AG04450 (cell line): ENCODE measurements at regions not wholly inside any gene's neighbourhood (a gene's known extent, or its start where the extent isn't known, plus 50 kb on each side); places are given as distances from the start of the nearest gene placed in this dataset.

Experiments
- CTCF ChIA-PET: fragments of 300-600, 350-600 bp; formaldehyde crosslinking; extraction: SDS; loops from one replicate; lab custom pipeline; 2022; ENCODE audit warnings: antibody characterized with exemption, inconsistent platforms; lab: Charles Lee
- POLR2A ChIA-PET: fragments of 350-600 bp; formaldehyde crosslinking; extraction: SDS; loops from one replicate; lab custom pipeline; 2021; ENCODE audit warnings: antibody characterized with exemption, inconsistent platforms; lab: Yijun Ruan, JAX
- DNase-seq: peaks from one replicate; pipeline ENCODE4 v3.0.0-alpha.2; 2011; ENCODE audit warnings: low read depth, low spot score
- H3K27ac ChIP-seq: one replicate; pipeline ENCODE4 v1.5.1; 2012; ENCODE audit warnings: low read depth, low read length, control low read depth
- H3K27me3 ChIP-seq: one replicate; pipeline ENCODE4 v1.6.0; 2012; ENCODE audit warnings: low read length; ENCODE audit not compliant: control insufficient read depth, insufficient read depth
- H3K4me3 ChIP-seq: 2 replicates; pipeline ENCODE4 v1.5.1; 2011; ENCODE audit warnings: mild to moderate bottlenecking, low read depth, low read length, control low read depth
- H3K9me3 ChIP-seq: 2 replicates; pipeline ENCODE4 v1.5.1; 2012; ENCODE audit warnings: low read length; ENCODE audit not compliant: control insufficient read depth, insufficient read depth
- TF ChIP-seq, protein P1 (sequence below): IDR thresholded peaks from 2 replicates; pipeline ENCODE4 v1.5.1; 2011; ENCODE audit warnings: low read depth, low read length, control low read depth, inconsistent platforms

DNA sequence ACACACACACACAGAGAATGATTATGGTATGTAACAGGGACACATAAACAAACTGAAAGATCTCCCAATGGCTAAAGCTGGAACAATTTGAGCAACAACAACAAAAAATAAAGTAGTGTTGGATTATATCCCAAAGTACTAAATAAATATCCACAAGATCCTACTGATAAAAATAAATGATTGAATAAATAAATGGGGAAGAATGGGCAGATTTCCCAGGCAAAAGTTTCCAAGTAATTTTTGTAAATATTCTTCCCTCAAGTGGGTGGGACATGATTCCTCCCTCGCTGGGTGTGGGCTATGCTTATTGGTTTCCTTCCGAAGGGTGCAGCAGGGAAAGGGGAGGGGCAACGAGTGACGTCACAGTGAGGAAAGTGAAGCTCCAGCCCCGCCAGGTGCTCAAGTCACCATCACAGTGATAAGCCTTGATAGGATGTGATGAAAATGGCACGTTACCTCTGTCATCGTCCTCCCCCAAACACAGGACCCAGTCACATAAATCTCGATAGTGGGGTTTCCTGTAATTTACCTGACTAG, 295.3 kb downstream of the DRD1 start:
- Histone ChIP-seq H3K9me3 (peaks cover 3% of the 10 kb centered on the region; the same call in 1 of the 2 replicates), H3K4me3 (no peak overlapping the region), H3K27ac (no peak overlapping the region), H3K27me3 (no peaks in the 10 kb centered on the region)
- ChIA-PET POLR2A (no interaction called here), CTCF (no interaction called here)
- TF ChIP-seq, protein P1, sequence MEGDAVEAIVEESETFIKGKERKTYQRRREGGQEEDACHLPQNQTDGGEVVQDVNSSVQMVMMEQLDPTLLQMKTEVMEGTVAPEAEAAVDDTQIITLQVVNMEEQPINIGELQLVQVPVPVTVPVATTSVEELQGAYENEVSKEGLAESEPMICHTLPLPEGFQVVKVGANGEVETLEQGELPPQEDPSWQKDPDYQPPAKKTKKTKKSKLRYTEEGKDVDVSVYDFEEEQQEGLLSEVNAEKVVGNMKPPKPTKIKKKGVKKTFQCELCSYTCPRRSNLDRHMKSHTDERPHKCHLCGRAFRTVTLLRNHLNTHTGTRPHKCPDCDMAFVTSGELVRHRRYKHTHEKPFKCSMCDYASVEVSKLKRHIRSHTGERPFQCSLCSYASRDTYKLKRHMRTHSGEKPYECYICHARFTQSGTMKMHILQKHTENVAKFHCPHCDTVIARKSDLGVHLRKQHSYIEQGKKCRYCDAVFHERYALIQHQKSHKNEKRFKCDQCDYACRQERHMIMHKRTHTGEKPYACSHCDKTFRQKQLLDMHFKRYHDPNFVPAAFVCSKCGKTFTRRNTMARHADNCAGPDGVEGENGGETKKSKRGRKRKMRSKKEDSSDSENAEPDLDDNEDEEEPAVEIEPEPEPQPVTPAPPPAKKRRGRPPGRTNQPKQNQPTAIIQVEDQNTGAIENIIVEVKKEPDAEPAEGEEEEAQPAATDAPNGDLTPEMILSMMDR, result no peak
- DNase-seq, result no peak

DNA sequence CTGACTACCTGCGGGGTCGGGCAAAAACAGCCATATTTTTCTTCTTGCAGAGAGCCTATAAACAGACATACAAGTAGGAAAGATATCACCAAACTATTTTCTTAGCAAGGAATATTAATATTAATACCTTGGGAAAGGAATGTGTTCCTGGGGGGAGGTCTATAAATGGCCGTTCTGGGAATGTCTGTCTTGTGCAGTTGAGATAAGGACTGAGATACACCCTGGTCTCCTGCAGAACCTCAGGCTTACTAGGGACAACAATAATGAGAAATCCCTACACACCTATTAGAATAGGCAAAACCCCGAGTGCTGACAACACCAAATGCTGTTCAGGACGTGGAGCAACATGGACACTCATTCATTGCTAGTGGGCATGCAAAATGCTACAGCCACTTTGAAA, 297.2 kb downstream of the DRD1 start:
- no peak for DNase-seq
- CTCF ChIA-PET, result no interaction called here
- no peak overlapping the region for H3K4me3 ChIP-seq
- H3K9me3 ChIP-seq, result peaks cover 3% of the 10 kb centered on the region; the same call in 1 of the 2 replicates
- TF ChIP-seq, protein P1, result no peak
- POLR2A ChIA-PET, result no interaction called here
- no peaks in the 10 kb centered on the region for H3K27me3 ChIP-seq
- H3K27ac ChIP-seq, result no peak overlapping the region

DNA sequence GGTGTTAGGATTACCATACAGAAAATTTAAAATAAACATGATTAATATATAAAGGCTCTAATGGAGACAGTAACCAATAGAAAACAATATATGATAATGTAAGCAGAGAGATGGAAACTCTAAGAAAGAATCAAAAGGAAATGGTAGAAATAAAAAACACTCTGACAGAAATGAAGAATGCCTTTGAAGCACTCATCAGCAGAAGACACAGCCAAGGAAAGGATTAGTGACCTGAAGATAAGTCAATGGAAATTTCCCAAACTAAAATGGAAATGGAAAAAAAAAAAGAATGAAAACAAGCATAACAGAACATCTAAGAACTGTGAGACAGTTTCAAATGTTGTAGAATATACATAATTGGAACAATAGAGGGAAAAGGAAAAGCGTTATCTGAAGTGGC, 302.6 kb downstream of the DRD1 start:
- Histone ChIP-seq H3K4me3 (no peak overlapping the region), H3K27me3 (no peaks in the 10 kb centered on the region), H3K27ac (no peak overlapping the region), H3K9me3 (no peaks in the 10 kb centered on the region)
- POLR2A ChIA-PET, result no interaction called here
- CTCF ChIA-PET, result no interaction called here
- TF ChIP-seq, protein P1, result no peak
- no peak for DNase-seq

DNA sequence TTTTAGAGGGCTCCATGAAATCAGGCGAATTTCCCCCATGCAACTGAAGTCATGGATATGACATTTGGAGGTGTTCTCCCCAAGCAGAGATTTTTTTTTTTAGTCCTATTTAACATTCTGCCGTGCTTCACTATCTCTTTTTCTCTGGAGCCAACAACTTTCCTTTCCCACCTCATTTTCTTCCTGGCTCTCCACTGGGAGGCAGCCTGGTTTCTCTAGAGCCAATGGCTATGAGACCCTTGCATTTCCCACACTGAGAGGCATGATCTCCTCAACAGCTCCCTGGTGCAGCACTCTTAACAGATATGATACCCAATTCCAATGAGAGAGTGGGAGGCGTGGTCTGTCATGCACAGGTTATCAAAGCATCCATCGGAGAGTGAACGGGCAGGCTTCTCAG, 310.8 kb downstream of the DRD1 start:
- DNase-seq, result no peak
- ChIA-PET POLR2A (interaction anchor here (0.6 kb wide), 1 partner anchor 134 kb away, joined by 4 read pairs; no protein-coding TSS in a partner anchor), CTCF (no interaction called here)
- H3K4me3 ChIP-seq, result no peak overlapping the region
- no peaks in the 10 kb centered on the region for H3K27me3 ChIP-seq
- H3K27ac ChIP-seq, result no peak overlapping the region
- TF ChIP-seq, protein P1, result peak; percentile 20; the same call in 1 of the 2 replicates
- no peaks in the 10 kb centered on the region for H3K9me3 ChIP-seq

DNA sequence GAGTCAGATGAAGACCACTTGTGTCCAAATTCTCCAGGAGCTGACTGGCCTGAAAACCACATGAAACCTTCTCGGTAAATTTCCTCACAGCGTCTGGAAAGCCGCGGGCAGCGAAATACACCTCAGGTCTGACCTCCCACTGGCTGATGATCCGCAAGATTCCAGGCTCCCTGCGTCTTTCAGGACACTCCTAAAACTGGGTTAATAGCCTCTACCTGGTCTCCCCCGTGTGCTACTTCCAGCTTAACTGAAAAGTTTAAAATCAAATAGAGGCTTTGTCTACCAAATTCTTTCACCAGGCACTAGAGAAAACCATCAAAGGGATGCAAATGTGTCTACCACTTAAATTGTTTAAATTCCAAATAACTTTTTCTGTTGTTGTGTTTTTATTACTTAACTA, 312.6 kb downstream of the DRD1 start:
- Histone ChIP-seq H3K27ac (no peak overlapping the region), H3K27me3 (no peaks in the 10 kb centered on the region), H3K4me3 (no peak overlapping the region), H3K9me3 (no peaks in the 10 kb centered on the region)
- DNase-seq, result no peak
- TF ChIP-seq, protein P1, result no peak
- CTCF ChIA-PET, result interaction anchor here (0.7 kb wide), 2 partner anchors 11 to 640 kb away, joined by 3 to 5 read pairs; no protein-coding TSS in a partner anchor
- POLR2A ChIA-PET, result no interaction called here
